HG02981 (cell line): ENCODE measurements at regions not wholly inside any gene's neighbourhood (a gene's known extent, or its start where the extent isn't known, plus 50 kb on each side); places are given as distances from the start of the nearest gene placed in this dataset.
"Not testable (repeated sequence)": the region's sequence is repeated elsewhere in the genome, so short reads cannot be mapped to it uniquely, and the experiment has no call there.

ENCODE experiments used
- ATAC-seq: cut with Tn5 transposase; IDR thresholded peaks from one replicate; pipeline ENCODE4 v1.9.1; 2021; ENCODE audit warnings: mild to moderate bottlenecking, moderate library complexity; ENCODE audit not compliant: unreplicated experiment

- no peak for ATAC-seq
Observed at GRCh38 chr12:68387338-68387737, 55.2 kb upstream of the MDM1 start.

- ATAC-seq = no peak
Observed at GRCh38 chr12:68389305-68389704, 57.1 kb upstream of the MDM1 start.

GRCh38 chr12:68391937-68392336 is 59.8 kb upstream of the MDM1 start:
- ATAC-seq = no peak

GRCh38 chr12:68392376-68392775 is 60.2 kb upstream of the MDM1 start:
- ATAC-seq = no peak

GRCh38 chr12:68393417-68393816 is 61.3 kb upstream of the MDM1 start:
- ATAC-seq = no peak

- ATAC-seq = no peak
Observed at GRCh38 chr12:68397566-68398158, 65.5 kb upstream of the MDM1 start.

- ATAC-seq = not testable (repeated sequence)
Observed at GRCh38 chr12:68398689-68399088, 66.5 kb upstream of the MDM1 start.

- ATAC-seq = no peak
Observed at GRCh38 chr12:68400226-68400829, 68.2 kb upstream of the MDM1 start.

GRCh38 chr12:68402422-68402821 is 70.3 kb upstream of the MDM1 start:
- ATAC-seq = no peak

- no peak for ATAC-seq
Observed at GRCh38 chr12:68403296-68403695, 71.1 kb upstream of the MDM1 start.

GRCh38 chr12:68403711-68404110 is 71.5 kb upstream of the MDM1 start:
- no peak for ATAC-seq

GRCh38 chr12:68405343-68405781 is 73.2 kb upstream of the MDM1 start:
- ATAC-seq = no peak

- ATAC-seq = no peak
Observed at GRCh38 chr12:68406134-68406576, 74.0 kb upstream of the MDM1 start.

GRCh38 chr12:68406911-68407310 is 74.7 kb upstream of the MDM1 start:
- ATAC-seq = no peak

- ATAC-seq = no peak
Observed at GRCh38 chr12:68410018-68410660, 78.0 kb upstream of the MDM1 start.

- no peak for ATAC-seq
Observed at GRCh38 chr12:68411371-68411770, 79.2 kb upstream of the MDM1 start.

GRCh38 chr12:68414988-68415387 is 82.8 kb upstream of the MDM1 start:
- no peak for ATAC-seq

- ATAC-seq = no peak
Observed at GRCh38 chr12:68416350-68416749, 84.2 kb upstream of the MDM1 start.

- no peak for ATAC-seq
Observed at GRCh38 chr12:68416826-68417225, 84.7 kb upstream of the MDM1 start.

GRCh38 chr12:68418137-68418460 is 85.9 kb upstream of the MDM1 start:
- no peak for ATAC-seq

GRCh38 chr12:68420225-68421010 is 88.3 kb upstream of the MDM1 start:
- no peak for ATAC-seq

GRCh38 chr12:68422159-68422558 is 90.0 kb upstream of the MDM1 start:
- no peak for ATAC-seq
